Panc1 (cell line): ENCODE measurements at regions not wholly inside any gene's neighbourhood (a gene's known extent, or its start where the extent isn't known, plus 50 kb on each side); places are given as distances from the start of the nearest gene placed in this dataset.

Experiments used
- ATAC-seq: fragments of 200-7000 bp; cut with Tn5 transposase; 2 replicates; pipeline ENCODE4 v1.9.1; 2020; ENCODE audit warnings: mild to moderate bottlenecking, moderate library complexity
- BruUV-seq: library from RNA; stranded (reverse); fragments of 400-500 nt; replicated peaks from 2 replicates; lab custom pipeline; 2021; lab: Mats Ljungman, UMichigan
- CTCF ChIA-PET: fragments of 300-600 bp; sonication (Branson Sonifier 250); formaldehyde crosslinking; loops from one replicate; lab custom pipeline; 2022; ENCODE audit warnings: antibody characterized with exemption; lab: Charles Lee
- POLR2A ChIA-PET: fragments of 300-600 bp; sonication (Branson Sonifier 250); formaldehyde crosslinking; loops from one replicate; lab custom pipeline; 2022; ENCODE audit warnings: antibody characterized with exemption; lab: Charles Lee
- DNase-seq: peaks from one replicate; pipeline ENCODE4 v3.0.0-alpha.2; 2010; ENCODE audit warnings: low read depth, low spot score
- H3K27ac ChIP-seq: 2 replicates; pipeline ENCODE4 v1.5.1; 2011; ENCODE audit warnings: mild to moderate bottlenecking, low read length, inconsistent platforms
- H3K27me3 ChIP-seq: fragments of 200-500 bp; sonication (Bioruptor generic); 2 replicates; pipeline ENCODE4 v1.6.0; 2014; ENCODE audit warnings: low read length, inconsistent platforms; ENCODE audit not compliant: control insufficient read depth, insufficient read depth
- H3K36me3 ChIP-seq: fragments of 200-500 bp; sonication (Bioruptor generic); 2 replicates; pipeline ENCODE4 v1.5.1; 2014; ENCODE audit warnings: inconsistent platforms, mild to moderate bottlenecking, low read length, moderate library complexity; ENCODE audit not compliant: control insufficient read depth, insufficient read depth
- H3K4me1 ChIP-seq: 2 replicates; pipeline ENCODE4 v1.5.1; 2011; ENCODE audit warnings: inconsistent platforms, mild to moderate bottlenecking, low read length, moderate library complexity; ENCODE audit not compliant: control insufficient read depth, insufficient read depth
- H3K4me3 ChIP-seq, 2 experiments: 2 replicates each; pipeline ENCODE4 v1.5.1; 2011 to 2012; ENCODE audit warnings: low read depth in 2 of 2, low read length in 2 of 2, mild to moderate bottlenecking in 2 of 2, inconsistent platforms in 1 of 2, moderate library complexity in 1 of 2
- H3K9me3 ChIP-seq: fragments of 200-500 bp; sonication (Bioruptor generic); 2 replicates; pipeline ENCODE4 v1.5.1; 2014; ENCODE audit warnings: low read depth, mild to moderate bottlenecking, inconsistent platforms, low read length, moderate library complexity; ENCODE audit not compliant: control insufficient read depth, insufficient read depth
- POLR2AphosphoS5 ChIP-seq: IDR thresholded peaks from 2 replicates; pipeline ENCODE4 v1.6.1; 2012; ENCODE audit warnings: mild to moderate bottlenecking, low read depth, low read length, moderate library complexity
- REST ChIP-seq, 2 experiments: IDR thresholded peaks; 2 replicates each; pipeline ENCODE4 v1.6.1; 2011 to 2012; ENCODE audit warnings: low read depth in 2 of 2, control low read depth in 1 of 2, low read length in 1 of 2, mild to moderate bottlenecking in 1 of 2, moderate library complexity in 1 of 2; ENCODE audit not compliant: insufficient read depth in 1 of 2
- SIN3A ChIP-seq: IDR thresholded peaks from 2 replicates; pipeline ENCODE4 v1.6.1; 2012; ENCODE audit warnings: low read depth, mild to moderate bottlenecking, low read length, moderate library complexity, borderline replicate concordance; ENCODE audit not compliant: insufficient read depth
- TCF7L2 ChIP-seq: IDR thresholded peaks from 2 replicates; pipeline ENCODE4 v1.6.1; 2011; ENCODE audit warnings: mild to moderate bottlenecking, low read depth, low read length, inconsistent platforms
- in situ Hi-C: cut with HindIII; loops from 2 replicates; pipeline ENCODE4 v1.10.0; 2016; ENCODE audit warnings: low sequenced_read_pairs, low pct_unique_long_range_greater_than_20kb
- intact Hi-C: fragments of 100-400 bp; cut with micrococcal nuclease; formaldehyde crosslinking; loops from one replicate; pipeline ENCODE4 v1.10.0; 2022; ENCODE audit not compliant: unreplicated experiment
- TF ChIP-seq, protein P1 (sequence below): fragments of 450-650 bp; IDR thresholded peaks from 2 replicates; pipeline ENCODE4 v1.5.1; 2017; ENCODE audit warnings: mild to moderate bottlenecking

DNA sequence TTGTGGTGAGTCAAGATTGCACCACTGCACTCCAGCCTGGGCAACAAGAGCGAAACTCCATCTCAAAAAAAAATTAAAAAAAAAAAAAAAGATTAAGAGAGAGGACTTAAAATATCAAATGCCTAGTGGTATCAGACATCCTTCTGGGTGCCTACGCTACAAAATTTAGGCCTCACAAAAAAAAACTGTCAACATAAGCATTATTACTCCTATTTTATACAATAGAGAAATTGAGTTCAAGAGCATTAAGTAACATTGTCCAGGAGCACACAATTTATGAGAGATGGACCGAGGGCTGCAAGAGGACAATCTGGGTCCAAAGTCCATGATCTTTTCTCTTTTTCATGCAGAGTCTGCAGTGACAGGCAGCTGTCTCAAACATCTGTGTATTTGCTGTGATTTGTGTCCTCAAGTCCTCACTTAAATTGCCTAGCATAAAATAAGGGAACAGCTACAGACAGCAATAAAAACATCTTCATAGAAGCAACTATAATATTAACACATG, 62.4 kb downstream of the OSR1 start:
- no peaks in the 10 kb centered on the region for H3K27me3 ChIP-seq
- H3K27ac ChIP-seq, result no peak overlapping the region
- in situ Hi-C loops (no loop called here), intact Hi-C loops (no loop called here)
- H3K36me3 ChIP-seq, result no peaks in the 10 kb centered on the region
- TF ChIP-seq, protein P1, sequence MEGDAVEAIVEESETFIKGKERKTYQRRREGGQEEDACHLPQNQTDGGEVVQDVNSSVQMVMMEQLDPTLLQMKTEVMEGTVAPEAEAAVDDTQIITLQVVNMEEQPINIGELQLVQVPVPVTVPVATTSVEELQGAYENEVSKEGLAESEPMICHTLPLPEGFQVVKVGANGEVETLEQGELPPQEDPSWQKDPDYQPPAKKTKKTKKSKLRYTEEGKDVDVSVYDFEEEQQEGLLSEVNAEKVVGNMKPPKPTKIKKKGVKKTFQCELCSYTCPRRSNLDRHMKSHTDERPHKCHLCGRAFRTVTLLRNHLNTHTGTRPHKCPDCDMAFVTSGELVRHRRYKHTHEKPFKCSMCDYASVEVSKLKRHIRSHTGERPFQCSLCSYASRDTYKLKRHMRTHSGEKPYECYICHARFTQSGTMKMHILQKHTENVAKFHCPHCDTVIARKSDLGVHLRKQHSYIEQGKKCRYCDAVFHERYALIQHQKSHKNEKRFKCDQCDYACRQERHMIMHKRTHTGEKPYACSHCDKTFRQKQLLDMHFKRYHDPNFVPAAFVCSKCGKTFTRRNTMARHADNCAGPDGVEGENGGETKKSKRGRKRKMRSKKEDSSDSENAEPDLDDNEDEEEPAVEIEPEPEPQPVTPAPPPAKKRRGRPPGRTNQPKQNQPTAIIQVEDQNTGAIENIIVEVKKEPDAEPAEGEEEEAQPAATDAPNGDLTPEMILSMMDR, result no peak
- TF ChIP-seq TCF7L2 (no peak), POLR2AphosphoS5 (no peak)
- DNase-seq (no peak), ATAC-seq (no peak)
- CTCF ChIA-PET, result no interaction called here
- no peak overlapping the region for H3K4me3 ChIP-seq
- no peaks in the 10 kb centered on the region for H3K4me1 ChIP-seq
- POLR2A ChIA-PET, result no interaction called here
- BruUV-seq, result no TSS peak
- no peaks in the 10 kb centered on the region for H3K9me3 ChIP-seq

DNA sequence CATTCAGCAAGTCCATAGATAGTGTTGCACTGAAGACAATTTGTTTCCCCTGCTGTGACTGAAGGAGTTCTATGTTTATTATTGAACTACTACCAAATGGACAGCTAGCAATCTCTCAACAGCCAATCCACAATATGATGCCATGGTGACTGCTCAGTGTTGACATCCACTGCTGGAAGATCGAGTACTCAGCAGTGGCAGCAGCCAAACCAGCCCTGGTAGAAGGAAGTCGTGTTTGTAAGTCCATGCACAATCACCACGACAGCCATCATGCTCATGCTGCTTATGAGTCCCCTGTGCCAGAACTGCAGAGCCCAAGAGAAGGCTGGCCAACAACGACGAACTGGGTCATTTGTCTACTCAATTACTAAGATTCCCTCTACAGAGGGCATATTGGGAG, 66.4 kb downstream of the OSR1 start:
- Histone ChIP-seq H3K4me3 (no peak overlapping the region), H3K4me1 (no peaks in the 10 kb centered on the region), H3K27me3 (no peaks in the 10 kb centered on the region), H3K36me3 (no peaks in the 10 kb centered on the region), H3K9me3 (no peaks in the 10 kb centered on the region), H3K27ac (no peak overlapping the region)
- TF ChIP-seq SIN3A (no peak), TCF7L2 (no peak), POLR2AphosphoS5 (no peak), REST (IDR thresholded peaks at IDR 0.05; ENCODE audit: insufficient read depth in 1 of 2, low read depth in 2 of 2, low read length in 1 of 2) (no peak)
- TF ChIP-seq, protein P1, result no peak
- DNase-seq, result no peak
- no peak for ATAC-seq
- BruUV-seq, result no TSS peak
- in situ Hi-C loops (no loop called here), intact Hi-C loops (no loop called here)
- ChIA-PET CTCF (no interaction called here), POLR2A (no interaction called here)
